ENCODE measurements at regions not wholly inside any gene's neighbourhood (a gene's known extent, or its start where the extent isn't known, plus 50 kb on each side); places are given as distances from the start of the nearest gene placed in this dataset.

- DNase-seq (ENCODE audit: low read depth), result no peak
- no peak overlapping the region for H3K4me3 ChIP-seq (ENCODE audit: low read depth, low read length)
- TF ChIP-seq MAX (IDR thresholded peaks at IDR 0.05; ENCODE audit: low read depth, low read length) (no peak), CTCF (IDR thresholded peaks at IDR 0.05; ENCODE audit: low read depth, low read length) (no peak), POLR2A (IDR thresholded peaks at IDR 0.05; ENCODE audit: extremely low read depth, insufficient read length) (no peak), MYC (IDR thresholded peaks at IDR 0.05; ENCODE audit: low read depth, low read length) (no peak)
Measured at GRCh38 chr6:129967427-129967826, 51.0 kb upstream of the L3MBTL3 start.

GRCh38 chr6:129966125-129966524 lies 52.3 kb upstream of the L3MBTL3 start:
- no peak for DNase-seq (ENCODE audit: low read depth)
- H3K4me3 ChIP-seq (ENCODE audit: low read depth, low read length), result no peak overlapping the region
- TF ChIP-seq POLR2A (IDR thresholded peaks at IDR 0.05; ENCODE audit: extremely low read depth, insufficient read length), result no peak
- TF ChIP-seq MYC (IDR thresholded peaks at IDR 0.05; ENCODE audit: low read depth, low read length), result no peak
- TF ChIP-seq MAX (IDR thresholded peaks at IDR 0.05; ENCODE audit: low read depth, low read length), result no peak
- TF ChIP-seq CTCF (IDR thresholded peaks at IDR 0.05; ENCODE audit: low read depth, low read length), result no peak

- TF ChIP-seq MYC (IDR thresholded peaks at IDR 0.05; ENCODE audit: low read depth, low read length) (no peak), MAX (IDR thresholded peaks at IDR 0.05; ENCODE audit: low read depth, low read length) (no peak), POLR2A (IDR thresholded peaks at IDR 0.05; ENCODE audit: extremely low read depth, insufficient read length) (no peak), CTCF (IDR thresholded peaks at IDR 0.05; ENCODE audit: low read depth, low read length) (no peak)
- no peak for DNase-seq (ENCODE audit: low read depth)
- H3K4me3 ChIP-seq (ENCODE audit: low read depth, low read length), result no peak overlapping the region
Measured at GRCh38 chr6:129965096-129965495, 53.3 kb upstream of the L3MBTL3 start.

GRCh38 chr6:129959358-129959930 lies 58.9 kb upstream of the L3MBTL3 start:
- no peak overlapping the region for H3K4me3 ChIP-seq (ENCODE audit: low read depth, low read length)
- TF ChIP-seq POLR2A (IDR thresholded peaks at IDR 0.05; ENCODE audit: extremely low read depth, insufficient read length) (no peak), MAX (IDR thresholded peaks at IDR 0.05; ENCODE audit: low read depth, low read length) (no peak), MYC (IDR thresholded peaks at IDR 0.05; ENCODE audit: low read depth, low read length) (no peak), CTCF (IDR thresholded peaks at IDR 0.05; ENCODE audit: low read depth, low read length) (no peak)
- no peak for DNase-seq (ENCODE audit: low read depth)

GRCh38 chr6:129957941-129958898 lies 60.2 kb upstream of the L3MBTL3 start:
- TF ChIP-seq MAX (IDR thresholded peaks at IDR 0.05; ENCODE audit: low read depth, low read length), result no peak
- no peak for TF ChIP-seq MYC (IDR thresholded peaks at IDR 0.05; ENCODE audit: low read depth, low read length)
- TF ChIP-seq CTCF (IDR thresholded peaks at IDR 0.05; ENCODE audit: low read depth, low read length), result no peak
- TF ChIP-seq POLR2A (IDR thresholded peaks at IDR 0.05; ENCODE audit: extremely low read depth, insufficient read length), result no peak
- DNase-seq (ENCODE audit: low read depth), result no peak
- H3K4me3 ChIP-seq (ENCODE audit: low read depth, low read length), result no peak overlapping the region
